ENCODE measurements at regions not wholly inside any gene's neighbourhood (a gene's known extent, or its start where the extent isn't known, plus 50 kb on each side); places are given as distances from the start of the nearest gene placed in this dataset.
A peak's percentile ranks its signal among the peaks of the same experiment; 100 is the strongest.

GRCh38 chr12:60035835-60036234 lies 440.0 kb downstream of the SLC16A7 start:
- peak; percentile 63 for DNase-seq (ENCODE audit: low read depth)

- no peak for DNase-seq (ENCODE audit: low read depth)
Observed at GRCh38 chr12:60042835-60043234, 447.0 kb downstream of the SLC16A7 start.

- DNase-seq (ENCODE audit: low read depth): no peak
Observed at GRCh38 chr12:60043236-60043635, 447.4 kb downstream of the SLC16A7 start.

GRCh38 chr12:60052483-60052882 lies 456.7 kb downstream of the SLC16A7 start:
- DNase-seq (ENCODE audit: low read depth): no peak

GRCh38 chr12:60059180-60059579 lies 463.4 kb downstream of the SLC16A7 start:
- DNase-seq (ENCODE audit: low read depth): no peak

GRCh38 chr12:60066655-60067054 lies 470.8 kb downstream of the SLC16A7 start:
- no peak for DNase-seq (ENCODE audit: low read depth)

- DNase-seq (ENCODE audit: low read depth): peak; percentile 54
Observed at GRCh38 chr12:60070552-60070951, 474.7 kb downstream of the SLC16A7 start.

- no peak for DNase-seq (ENCODE audit: low read depth)
Observed at GRCh38 chr12:60071759-60072191, 475.9 kb downstream of the SLC16A7 start.

- peak; percentile 62 for DNase-seq (ENCODE audit: low read depth)
Observed at GRCh38 chr12:60072911-60073310, 477.1 kb downstream of the SLC16A7 start.

GRCh38 chr12:60075091-60075490 lies 479.3 kb downstream of the SLC16A7 start:
- DNase-seq (ENCODE audit: low read depth): no peak

GRCh38 chr12:60078026-60078425 lies 482.2 kb downstream of the SLC16A7 start:
- no peak for DNase-seq (ENCODE audit: low read depth)

- no peak for DNase-seq (ENCODE audit: low read depth)
Observed at GRCh38 chr12:60093428-60093827, 497.6 kb downstream of the SLC16A7 start.

GRCh38 chr12:60094436-60094835 lies 498.6 kb downstream of the SLC16A7 start:
- DNase-seq (ENCODE audit: low read depth): no peak

GRCh38 chr12:60096727-60097126 lies 500.9 kb downstream of the SLC16A7 start:
- DNase-seq (ENCODE audit: low read depth): no peak

- DNase-seq (ENCODE audit: low read depth): no peak
Observed at GRCh38 chr12:60100160-60100559, 504.3 kb downstream of the SLC16A7 start.

GRCh38 chr12:60100852-60101251 lies 505.0 kb downstream of the SLC16A7 start:
- DNase-seq (ENCODE audit: low read depth): no peak

GRCh38 chr12:60101715-60102114 lies 505.9 kb downstream of the SLC16A7 start:
- peak; percentile 60 for DNase-seq (ENCODE audit: low read depth)

- DNase-seq (ENCODE audit: low read depth): no peak
Observed at GRCh38 chr12:60106214-60106613, 510.4 kb downstream of the SLC16A7 start.

- no peak for DNase-seq (ENCODE audit: low read depth)
Observed at GRCh38 chr12:60107992-60108391, 512.2 kb downstream of the SLC16A7 start.

- no peak for DNase-seq (ENCODE audit: low read depth)
Observed at GRCh38 chr12:60112063-60112462, 516.2 kb downstream of the SLC16A7 start.

- DNase-seq (ENCODE audit: low read depth): peak; percentile 39
Observed at GRCh38 chr12:60112763-60113162, 516.9 kb downstream of the SLC16A7 start.

- no peak for DNase-seq (ENCODE audit: low read depth)
Observed at GRCh38 chr12:60114169-60114568, 518.3 kb downstream of the SLC16A7 start.

- no peak for DNase-seq (ENCODE audit: low read depth)
Observed at GRCh38 chr12:60119327-60119726, 523.5 kb downstream of the SLC16A7 start.

GRCh38 chr12:60120199-60120598 lies 524.4 kb downstream of the SLC16A7 start:
- no peak for DNase-seq (ENCODE audit: low read depth)

All from HT1080 (cell line).